Mammary epithelial cell (primary cell): ENCODE measurements at regions not wholly inside any gene's neighbourhood (a gene's known extent, or its start where the extent isn't known, plus 50 kb on each side); places are given as distances from the start of the nearest gene placed in this dataset.

ENCODE experiments used
- EZH2 ChIP-seq: IDR thresholded peaks from 2 replicates; pipeline ENCODE4 v1.6.1; 2012; ENCODE audit warnings: low read length, inconsistent platforms, borderline replicate concordance
- TF ChIP-seq, protein P1 (sequence below), 2 donors: IDR thresholded peaks in 1 of 2; conservative IDR thresholded peaks in 1 of 2; 2 replicates each; pipeline ENCODE4 v1.5.1; 2011 to 2012; ENCODE audit warnings: inconsistent platforms in 2 of 2, low read length in 2 of 2, mild to moderate bottlenecking in 2 of 2, control low read depth in 1 of 2, low read depth in 1 of 2; ENCODE audit not compliant: insufficient read depth in 1 of 2; ENCODE audit errors: extremely low read depth in 1 of 2

DNA sequence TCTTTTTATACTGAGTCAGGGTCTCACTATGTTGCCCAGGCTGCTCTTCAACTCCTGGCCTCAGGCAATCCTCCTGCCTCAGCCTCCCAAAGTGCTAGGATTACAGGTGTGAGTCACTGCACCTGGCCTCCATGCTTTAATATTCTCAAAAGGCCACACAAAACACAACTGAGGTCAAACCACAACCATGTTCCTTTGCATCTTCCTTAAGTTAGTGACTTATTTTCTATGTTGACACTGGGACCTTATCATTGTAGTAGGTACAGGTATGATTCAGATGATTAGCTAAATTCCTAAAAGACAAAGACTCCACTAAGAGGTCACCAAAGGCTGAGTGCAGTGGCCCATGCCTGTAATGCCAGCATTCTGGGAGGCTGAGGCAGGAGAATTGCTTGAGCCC lies 131.9 kb upstream of the ATP1B1 start:
- TF ChIP-seq, protein P1, sequence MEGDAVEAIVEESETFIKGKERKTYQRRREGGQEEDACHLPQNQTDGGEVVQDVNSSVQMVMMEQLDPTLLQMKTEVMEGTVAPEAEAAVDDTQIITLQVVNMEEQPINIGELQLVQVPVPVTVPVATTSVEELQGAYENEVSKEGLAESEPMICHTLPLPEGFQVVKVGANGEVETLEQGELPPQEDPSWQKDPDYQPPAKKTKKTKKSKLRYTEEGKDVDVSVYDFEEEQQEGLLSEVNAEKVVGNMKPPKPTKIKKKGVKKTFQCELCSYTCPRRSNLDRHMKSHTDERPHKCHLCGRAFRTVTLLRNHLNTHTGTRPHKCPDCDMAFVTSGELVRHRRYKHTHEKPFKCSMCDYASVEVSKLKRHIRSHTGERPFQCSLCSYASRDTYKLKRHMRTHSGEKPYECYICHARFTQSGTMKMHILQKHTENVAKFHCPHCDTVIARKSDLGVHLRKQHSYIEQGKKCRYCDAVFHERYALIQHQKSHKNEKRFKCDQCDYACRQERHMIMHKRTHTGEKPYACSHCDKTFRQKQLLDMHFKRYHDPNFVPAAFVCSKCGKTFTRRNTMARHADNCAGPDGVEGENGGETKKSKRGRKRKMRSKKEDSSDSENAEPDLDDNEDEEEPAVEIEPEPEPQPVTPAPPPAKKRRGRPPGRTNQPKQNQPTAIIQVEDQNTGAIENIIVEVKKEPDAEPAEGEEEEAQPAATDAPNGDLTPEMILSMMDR (conservative IDR thresholded peaks at IDR 0.05 in 1 of 2, IDR thresholded peaks at IDR 0.05 in 1 of 2; ENCODE audit: extremely low read depth in 1 of 2, insufficient read depth in 1 of 2, low read depth in 1 of 2, low read length in 2 of 2): no peak
- no peak for TF ChIP-seq EZH2
